Keratinocyte (primary cell): ENCODE measurements at regions not wholly inside any gene's neighbourhood (a gene's known extent, or its start where the extent isn't known, plus 50 kb on each side); places are given as distances from the start of the nearest gene placed in this dataset.

Source experiments
- DNase-seq: peaks from one replicate; pipeline ENCODE4 v3.0.0-alpha.2; 2011; ENCODE audit warnings: low read depth, missing footprints, low spot score
- FAIRE-seq: peaks from 2 replicates; lab custom pipeline; 2011; peaks lifted over from hg19 to GRCh38; lab: Jason Lieb, UNC
- H2AFZ ChIP-seq: 2 replicates; pipeline ENCODE4 v1.6.0; 2012; ENCODE audit warnings: low read length, control low read depth, inconsistent platforms; ENCODE audit not compliant: control insufficient read depth
- H3K27ac ChIP-seq: 2 replicates; pipeline ENCODE4 v1.5.1; 2011; ENCODE audit warnings: low read length; ENCODE audit not compliant: control insufficient read depth, insufficient read depth
- H3K27me3 ChIP-seq: 3 replicates; pipeline ENCODE4 v1.6.0; 2011; ENCODE audit warnings: low read length; ENCODE audit not compliant: control insufficient read depth, insufficient read depth; ENCODE audit errors: extremely low read depth
- H3K36me3 ChIP-seq, 2 experiments: 2 replicates in 1 of 2; 3 replicates in 1 of 2; pipeline ENCODE4 v1.5.1; 2011; ENCODE audit warnings: low read length in 2 of 2, mild to moderate bottlenecking in 1 of 2; ENCODE audit not compliant: control insufficient read depth in 2 of 2, insufficient read depth in 2 of 2; ENCODE audit errors: extremely low read depth in 1 of 2
- H3K4me1 ChIP-seq: 3 replicates; pipeline ENCODE4 v1.5.1; 2011; ENCODE audit warnings: low read length; ENCODE audit not compliant: control insufficient read depth, insufficient read depth; ENCODE audit errors: extremely low read depth
- H3K4me2 ChIP-seq: 3 replicates; pipeline ENCODE4 v1.6.0; 2011; ENCODE audit warnings: low read depth, low read length; ENCODE audit not compliant: control insufficient read depth, insufficient read depth; ENCODE audit errors: extremely low read depth
- H3K4me3 ChIP-seq, 3 experiments: fragments of 200-600 bp in 1 of 3; sonication (generic) in 1 of 3; 2 replicates in 2 of 3; 3 replicates in 1 of 3; pipeline ENCODE4 v1.5.1; 2011 to 2016; ENCODE audit warnings: low read length in 3 of 3, mild to moderate bottlenecking in 3 of 3, control low read depth in 2 of 3, inconsistent platforms in 1 of 3, low read depth in 1 of 3, mixed read lengths in 1 of 3, mixed run types in 1 of 3, moderate library complexity in 1 of 3; ENCODE audit not compliant: control insufficient read depth in 2 of 3, insufficient read depth in 2 of 3; ENCODE audit errors: extremely low read depth in 1 of 3
- H3K79me2 ChIP-seq: 2 replicates; pipeline ENCODE4 v1.6.0; 2012; ENCODE audit warnings: low read length; ENCODE audit not compliant: control insufficient read depth, insufficient read depth
- H3K9ac ChIP-seq: 3 replicates; pipeline ENCODE4 v1.6.0; 2011; ENCODE audit warnings: low read length; ENCODE audit not compliant: control insufficient read depth, insufficient read depth; ENCODE audit errors: extremely low read depth
- H3K9me1 ChIP-seq: 3 replicates; pipeline ENCODE4 v1.6.0; 2011; ENCODE audit warnings: low read length; ENCODE audit not compliant: control insufficient read depth, insufficient read depth; ENCODE audit errors: extremely low read depth
- H3K9me3 ChIP-seq: 2 replicates; pipeline ENCODE4 v1.5.1; 2012; ENCODE audit warnings: low read depth, low read length; ENCODE audit not compliant: control insufficient read depth
- H4K20me1 ChIP-seq: 3 replicates; pipeline ENCODE4 v1.6.0; 2011; ENCODE audit warnings: low read length; ENCODE audit not compliant: control insufficient read depth, insufficient read depth; ENCODE audit errors: extremely low read depth
- CTCF ChIP-seq, 3 experiments: IDR thresholded peaks in 1 of 3; conservative IDR thresholded peaks in 1 of 3; optimal IDR thresholded peaks in 1 of 3; 2 replicates in 2 of 3; 3 replicates in 1 of 3; pipeline versions ENCODE3 to v1.5.1; 2011; ENCODE audit warnings: low read length in 3 of 3, mild to moderate bottlenecking in 3 of 3, moderate library complexity in 2 of 3, control low read depth in 1 of 3, inconsistent platforms in 1 of 3; ENCODE audit not compliant: insufficient read depth in 2 of 3; ENCODE audit errors: extremely low read depth in 1 of 3
- EZH2 ChIP-seq: IDR thresholded peaks from one replicate; pipeline ENCODE4 v1.6.1; 2012; ENCODE audit warnings: inconsistent platforms, mild to moderate bottlenecking, low read length, moderate library complexity
- dilution Hi-C: fragments of 300-500 bp; cut with MboI; formaldehyde crosslinking; loops from one replicate; pipeline ENCODE4 v1.7.0; 2020; ENCODE audit warnings: low sequenced_read_pairs; ENCODE audit not compliant: extremely low pct_ligation_motif_present

GRCh38 chr2:116696223-116696622 lies 1118.3 kb upstream of the DDX18 start:
- Histone ChIP-seq H3K9ac (no peak overlapping the region), H3K4me2 (no peak overlapping the region), H3K9me3 (no peaks in the 10 kb centered on the region), H4K20me1 (no peaks in the 10 kb centered on the region), H3K27me3 (no peaks in the 10 kb centered on the region), H3K79me2 (no peaks in the 10 kb centered on the region), H3K36me3 (no peaks in the 10 kb centered on the region), H3K9me1 (no peaks in the 10 kb centered on the region), H3K27ac (no peak overlapping the region), H3K4me3 (no peak overlapping the region), H3K4me1 (no peaks in the 10 kb centered on the region), H2AFZ (no peak overlapping the region)
- TF ChIP-seq EZH2 (no peak), CTCF (optimal IDR thresholded peaks at IDR 0.05 in 1 of 3, IDR thresholded peaks at IDR 0.05 in 1 of 3, conservative IDR thresholded peaks at IDR 0.05 in 1 of 3; ENCODE audit: extremely low read depth in 1 of 3, insufficient read depth in 2 of 3, low read length in 3 of 3) (no peak)
- DNase-seq (no peak), FAIRE-seq (no peak)
- dilution Hi-C loops = no loop called here

GRCh38 chr2:116696903-116697302 lies 1117.6 kb upstream of the DDX18 start:
- Histone ChIP-seq H3K9me3 (no peaks in the 10 kb centered on the region), H3K27me3 (no peaks in the 10 kb centered on the region), H3K79me2 (no peaks in the 10 kb centered on the region), H3K9me1 (no peaks in the 10 kb centered on the region), H3K4me1 (no peaks in the 10 kb centered on the region), H3K9ac (no peak overlapping the region), H4K20me1 (no peaks in the 10 kb centered on the region), H3K27ac (no peak overlapping the region), H3K36me3 (no peaks in the 10 kb centered on the region), H3K4me3 (no peak overlapping the region), H2AFZ (no peak overlapping the region), H3K4me2 (no peak overlapping the region)
- dilution Hi-C loops = no loop called here
- FAIRE-seq (no peak), DNase-seq (no peak)
- TF ChIP-seq EZH2 (no peak), CTCF (optimal IDR thresholded peaks at IDR 0.05 in 1 of 3, IDR thresholded peaks at IDR 0.05 in 1 of 3, conservative IDR thresholded peaks at IDR 0.05 in 1 of 3; ENCODE audit: extremely low read depth in 1 of 3, insufficient read depth in 2 of 3, low read length in 3 of 3) (no peak)
